Activated naive CD8-positive, alpha-beta T cell treated with anti-CD3 and anti-CD28 coated beads, Interleukin-2, amount 50 U/mL, for 24 hours (primary cell): ENCODE measurements at regions not wholly inside any gene's neighbourhood (a gene's known extent, or its start where the extent isn't known, plus 50 kb on each side); places are given as distances from the start of the nearest gene placed in this dataset.

ENCODE experiments used
- ATAC-seq: fragments of 150-1000 bp; cut with Tn5 transposase; one replicate; pipeline ENCODE4 v1.10.0; 2021
- DNase-seq: peaks from one replicate; pipeline ENCODE4 v3.0.0; 2021
- H3K27ac Mint-ChIP-seq: one replicate; pipeline ENCODE4 v1.8.0; 2021; ENCODE audit warnings: mild to moderate bottlenecking, mixed read lengths
- H3K27me3 Mint-ChIP-seq: one replicate; pipeline ENCODE4 v1.8.0; 2021; ENCODE audit warnings: mixed read lengths
- H3K36me3 Mint-ChIP-seq: one replicate; pipeline ENCODE4 v1.8.0; 2021; ENCODE audit warnings: low read depth, mixed read lengths
- H3K4me1 Mint-ChIP-seq: one replicate; pipeline ENCODE4 v1.8.0; 2021; ENCODE audit warnings: mixed read lengths
- H3K4me3 Mint-ChIP-seq: one replicate; pipeline ENCODE4 v1.8.0; 2021; ENCODE audit warnings: mild to moderate bottlenecking, moderate library complexity, mixed read lengths
- H3K9me3 Mint-ChIP-seq: one replicate; pipeline ENCODE4 v1.8.0; 2021; ENCODE audit warnings: mixed read lengths

- H3K36me3 Mint-ChIP-seq, result no peaks in the 10 kb centered on the region
- H3K27me3 Mint-ChIP-seq, result no peaks in the 10 kb centered on the region
- peaks cover 10% of the 10 kb centered on the region for H3K4me1 Mint-ChIP-seq
- no peak for DNase-seq
- no peak for ATAC-seq
- no peak overlapping the region for H3K27ac Mint-ChIP-seq
- no peak overlapping the region for H3K4me3 Mint-ChIP-seq
- H3K9me3 Mint-ChIP-seq, result no peaks in the 10 kb centered on the region
These were observed 127.5 kb upstream of the MEF2C start for GRCh38 chr5:89010512-89010911.

DNA sequence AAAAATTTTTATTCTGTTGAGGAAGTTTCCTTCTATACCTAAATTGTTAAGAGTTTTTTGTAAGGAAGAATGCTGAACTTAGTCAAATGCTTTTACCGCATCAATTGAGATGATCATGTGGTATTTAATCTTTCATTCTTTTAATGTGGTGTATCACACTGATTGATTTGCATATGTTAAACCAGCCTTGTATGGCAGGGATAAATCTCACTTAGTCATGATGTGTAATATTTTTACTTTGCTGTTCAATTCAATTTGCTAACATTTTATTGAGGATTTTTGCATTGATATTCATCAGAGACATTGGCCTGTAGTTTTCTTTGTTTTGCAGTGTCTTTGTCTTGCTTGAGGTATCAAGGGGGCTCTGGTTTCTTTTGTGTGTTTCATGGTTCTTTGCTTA, 125.3 kb upstream of the MEF2C start:
- no peaks in the 10 kb centered on the region for H3K27me3 Mint-ChIP-seq
- H3K4me3 Mint-ChIP-seq, result no peak overlapping the region
- H3K4me1 Mint-ChIP-seq, result peaks cover 10% of the 10 kb centered on the region
- H3K27ac Mint-ChIP-seq, result no peak overlapping the region
- H3K9me3 Mint-ChIP-seq, result peaks cover 4% of the 10 kb centered on the region
- no peaks in the 10 kb centered on the region for H3K36me3 Mint-ChIP-seq
- DNase-seq (no peak), ATAC-seq (no peak)

GRCh38 chr5:89005990-89006389, 123.0 kb upstream of the MEF2C start:
- Mint-ChIP-seq H3K9me3 (peaks cover 4% of the 10 kb centered on the region), H3K36me3 (no peaks in the 10 kb centered on the region), H3K27ac (peak overlapping the region; percentile 4), H3K4me3 (no peak overlapping the region), H3K27me3 (no peaks in the 10 kb centered on the region), H3K4me1 (peaks cover 10% of the 10 kb centered on the region)
- peak; percentile 54 for ATAC-seq
- no peak for DNase-seq

DNA sequence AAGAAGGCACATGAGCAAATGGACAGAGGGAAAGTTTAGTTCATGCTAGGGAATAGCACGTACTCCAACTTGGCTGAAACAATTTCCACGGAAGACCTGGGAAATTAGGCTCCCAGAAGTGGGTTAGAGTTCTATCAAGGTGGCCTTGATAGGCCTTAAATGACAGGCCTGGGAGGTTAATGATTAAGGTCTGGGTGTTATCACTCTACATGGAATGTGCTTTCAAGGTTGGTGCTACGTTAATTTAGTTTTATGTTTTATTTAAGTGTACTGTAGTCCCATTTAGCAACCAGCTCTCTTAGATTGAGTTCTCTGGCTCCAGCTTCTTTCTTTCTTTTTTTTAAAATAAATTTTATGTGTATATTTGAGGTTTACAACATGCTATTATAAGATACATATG, 121.4 kb upstream of the MEF2C start:
- H3K4me3 Mint-ChIP-seq, result no peak overlapping the region
- peaks cover 4% of the 10 kb centered on the region for H3K9me3 Mint-ChIP-seq
- ATAC-seq (no peak), DNase-seq (no peak)
- no peaks in the 10 kb centered on the region for H3K27me3 Mint-ChIP-seq
- H3K4me1 Mint-ChIP-seq, result peaks cover 7% of the 10 kb centered on the region
- H3K27ac Mint-ChIP-seq, result no peak overlapping the region
- H3K36me3 Mint-ChIP-seq, result no peaks in the 10 kb centered on the region

- Mint-ChIP-seq H3K27me3 (no peaks in the 10 kb centered on the region), H3K4me1 (peaks cover 7% of the 10 kb centered on the region), H3K36me3 (no peaks in the 10 kb centered on the region), H3K4me3 (no peak overlapping the region), H3K27ac (no peak overlapping the region), H3K9me3 (peaks cover 4% of the 10 kb centered on the region)
- ATAC-seq (no peak), DNase-seq (no peak)
These were observed 120.6 kb upstream of the MEF2C start for GRCh38 chr5:89003563-89004036.

DNA sequence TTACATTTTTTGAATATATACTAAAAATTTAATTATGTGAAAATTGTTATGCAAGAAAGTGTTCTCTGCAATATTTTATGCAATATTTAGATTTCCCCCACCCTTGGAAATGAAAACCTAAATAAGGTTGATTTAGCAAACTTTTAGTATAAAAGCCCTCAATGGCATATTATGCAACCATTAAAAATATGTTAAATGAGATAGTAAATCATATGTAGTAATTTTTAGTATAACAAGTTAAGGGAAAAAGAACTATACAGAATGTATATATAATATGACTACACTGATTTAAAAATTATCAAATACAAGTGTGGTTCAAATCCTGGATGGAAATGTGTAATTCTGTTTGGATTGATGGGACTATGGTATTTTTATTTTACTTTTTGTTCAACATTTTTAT, 116.9 kb upstream of the MEF2C start:
- H3K27ac Mint-ChIP-seq, result no peak overlapping the region
- H3K4me3 Mint-ChIP-seq, result no peak overlapping the region
- H3K4me1 Mint-ChIP-seq, result no peaks in the 10 kb centered on the region
- no peak for ATAC-seq
- peaks cover 2% of the 10 kb centered on the region for H3K27me3 Mint-ChIP-seq
- no peak for DNase-seq
- peaks cover 4% of the 10 kb centered on the region for H3K9me3 Mint-ChIP-seq
- H3K36me3 Mint-ChIP-seq, result no peaks in the 10 kb centered on the region

DNA sequence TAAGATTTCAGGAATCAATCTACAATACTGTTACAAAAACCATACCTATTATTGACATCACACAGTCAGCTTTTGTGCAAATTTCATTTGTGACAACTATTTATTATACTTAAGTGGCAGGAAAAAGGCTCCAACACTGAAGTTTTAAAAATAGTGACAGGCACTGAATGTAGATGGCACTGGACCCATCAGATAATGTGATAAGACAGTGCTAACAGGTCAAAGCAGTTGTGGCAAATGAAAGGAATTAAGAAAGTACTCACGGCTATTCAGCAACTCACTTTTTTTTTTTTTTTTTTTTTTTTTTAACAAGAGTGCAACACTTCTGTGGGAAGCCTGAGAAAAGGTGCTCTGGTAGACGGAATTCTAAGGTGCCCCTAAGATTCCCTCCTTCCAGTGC, 115.0 kb upstream of the MEF2C start:
- Mint-ChIP-seq H3K9me3 (no peaks in the 10 kb centered on the region), H3K27me3 (peaks cover 4% of the 10 kb centered on the region), H3K36me3 (no peaks in the 10 kb centered on the region), H3K4me1 (no peaks in the 10 kb centered on the region), H3K27ac (no peak overlapping the region), H3K4me3 (no peak overlapping the region)
- no peak for DNase-seq
- ATAC-seq, result no peak

DNA sequence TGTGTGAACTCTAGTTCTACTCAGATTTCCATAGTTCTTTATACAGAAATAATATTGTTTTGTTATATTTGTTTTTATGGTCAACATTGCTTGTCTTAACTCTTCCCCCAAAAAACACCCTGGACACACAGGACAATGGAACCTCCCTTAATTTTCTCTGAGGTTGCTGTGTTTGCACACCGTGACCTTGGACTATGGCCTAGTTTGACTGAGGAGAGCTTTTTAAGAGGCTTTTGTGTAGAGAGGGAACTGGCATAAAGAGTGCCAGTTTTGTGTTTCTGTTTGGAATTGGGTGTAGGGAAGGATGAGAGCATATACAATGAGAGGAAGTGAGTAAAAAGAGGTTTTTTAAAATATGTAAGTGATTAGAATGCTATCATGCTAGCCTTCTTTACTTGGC, 101.1 kb upstream of the MEF2C start:
- Mint-ChIP-seq H3K4me3 (no peak overlapping the region), H3K27ac (no peak overlapping the region), H3K27me3 (no peaks in the 10 kb centered on the region), H3K36me3 (no peaks in the 10 kb centered on the region), H3K9me3 (peaks cover 3% of the 10 kb centered on the region), H3K4me1 (peaks cover 11% of the 10 kb centered on the region)
- DNase-seq (no peak), ATAC-seq (no peak)

DNA sequence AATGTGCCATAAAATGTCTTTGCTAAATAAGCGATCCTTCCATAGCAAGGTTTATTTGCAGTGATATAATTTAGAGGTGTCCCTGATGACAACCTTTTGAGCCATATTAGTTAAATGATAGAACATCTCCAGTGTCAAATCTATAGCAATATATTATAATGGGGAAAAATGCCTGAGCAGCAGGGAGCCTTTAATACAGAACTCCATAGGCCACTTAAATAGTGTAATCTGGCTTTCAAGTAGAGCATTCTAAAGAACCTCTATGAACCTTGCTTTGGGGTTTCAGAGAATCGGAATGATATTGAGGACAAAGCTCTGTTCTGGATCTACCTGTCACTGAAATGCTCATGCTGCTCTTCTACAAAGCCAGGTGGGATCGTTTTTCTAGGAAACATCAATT, 96.7 kb upstream of the MEF2C start:
- H3K36me3 Mint-ChIP-seq, result no peaks in the 10 kb centered on the region
- no peaks in the 10 kb centered on the region for H3K27me3 Mint-ChIP-seq
- H3K4me3 Mint-ChIP-seq, result no peak overlapping the region
- peaks cover 21% of the 10 kb centered on the region for H3K4me1 Mint-ChIP-seq
- ATAC-seq, result no peak
- DNase-seq, result no peak
- H3K9me3 Mint-ChIP-seq, result no peaks in the 10 kb centered on the region
- H3K27ac Mint-ChIP-seq, result no peak overlapping the region

GRCh38 chr5:88979244-88979643, 96.3 kb upstream of the MEF2C start:
- Mint-ChIP-seq H3K36me3 (no peaks in the 10 kb centered on the region), H3K9me3 (no peaks in the 10 kb centered on the region), H3K4me3 (no peak overlapping the region), H3K27me3 (no peaks in the 10 kb centered on the region), H3K27ac (peak overlapping the region; percentile 57), H3K4me1 (peaks cover 21% of the 10 kb centered on the region)
- ATAC-seq (peak; percentile 66), DNase-seq (no peak)

DNA sequence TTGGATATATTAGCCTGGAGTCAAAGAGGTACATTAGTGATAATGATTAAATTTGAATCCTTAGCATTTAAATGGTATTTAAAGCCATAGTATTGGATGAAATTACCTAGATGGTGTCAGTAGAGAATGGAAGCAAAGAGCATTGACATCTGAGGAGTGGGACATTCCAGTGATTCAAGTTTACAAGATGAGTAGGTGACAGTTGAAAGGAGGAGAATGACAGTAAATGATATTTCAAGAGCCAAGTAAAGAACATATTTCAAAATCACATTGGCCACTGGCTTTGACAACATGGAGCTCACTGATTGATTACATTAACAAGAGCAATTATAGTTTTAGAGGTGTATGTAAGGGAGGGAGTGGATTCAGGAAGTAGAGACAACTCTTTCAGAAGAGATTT, 93.9 kb upstream of the MEF2C start:
- Mint-ChIP-seq H3K36me3 (no peaks in the 10 kb centered on the region), H3K4me3 (no peak overlapping the region), H3K9me3 (no peaks in the 10 kb centered on the region), H3K27ac (no peak overlapping the region), H3K27me3 (no peaks in the 10 kb centered on the region), H3K4me1 (peaks cover 21% of the 10 kb centered on the region)
- ATAC-seq, result no peak
- DNase-seq, result no peak

DNA sequence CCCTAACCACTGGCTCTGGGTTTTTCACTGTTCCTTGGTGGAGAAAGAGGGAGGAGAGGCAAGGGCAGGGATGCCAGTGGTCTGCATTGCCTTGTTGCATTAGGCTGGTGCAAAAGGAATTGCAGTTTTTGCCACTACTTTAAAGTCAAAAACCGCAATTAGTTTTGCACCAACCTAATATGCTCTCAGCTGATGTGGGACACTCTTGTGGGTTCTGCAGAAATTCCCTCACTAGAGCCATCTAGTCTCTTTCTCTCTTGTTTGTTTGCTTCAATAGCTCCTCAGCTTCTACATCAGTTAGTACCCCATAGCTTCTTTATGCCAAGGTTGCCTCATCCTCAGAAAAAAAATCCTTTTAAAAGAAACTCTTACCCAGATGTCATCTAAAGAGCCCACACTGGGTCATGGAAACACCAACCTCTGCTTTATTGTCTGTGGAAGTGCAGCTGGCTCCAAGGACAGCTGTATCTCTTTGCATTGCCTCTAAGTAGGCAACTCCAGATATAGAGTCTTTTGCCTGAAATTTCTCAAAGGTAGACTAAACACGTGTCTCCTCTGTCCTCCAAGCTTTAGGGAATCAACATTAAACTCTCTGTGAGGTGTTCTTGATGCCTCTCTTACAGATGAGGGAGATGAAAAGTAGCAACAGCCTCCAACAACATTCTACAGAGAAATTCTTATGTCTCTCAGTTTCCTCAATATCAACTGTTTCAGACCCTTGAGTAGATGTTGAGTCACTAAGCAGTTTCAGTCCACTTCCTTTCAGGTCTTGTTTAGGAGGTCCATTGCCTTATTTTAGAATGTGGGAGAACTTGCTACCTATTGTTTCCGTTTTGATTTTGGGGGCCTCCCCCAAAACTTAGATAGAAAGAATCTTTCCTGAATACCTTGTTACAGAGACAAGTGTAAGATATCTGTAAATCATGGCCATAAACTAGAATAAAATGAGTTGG, 84.9 kb upstream of the MEF2C start:
- ATAC-seq (peak; percentile 46), DNase-seq (no peak)
- H3K27me3 Mint-ChIP-seq, result peaks cover 2% of the 10 kb centered on the region
- H3K4me3 Mint-ChIP-seq, result no peak overlapping the region
- H3K36me3 Mint-ChIP-seq, result no peaks in the 10 kb centered on the region
- H3K4me1 Mint-ChIP-seq, result peaks cover 12% of the 10 kb centered on the region
- no peak overlapping the region for H3K27ac Mint-ChIP-seq
- no peaks in the 10 kb centered on the region for H3K9me3 Mint-ChIP-seq

- ATAC-seq (no peak), DNase-seq (no peak)
- Mint-ChIP-seq H3K27ac (no peak overlapping the region), H3K4me1 (peaks cover 12% of the 10 kb centered on the region), H3K27me3 (peaks cover 7% of the 10 kb centered on the region), H3K36me3 (no peaks in the 10 kb centered on the region), H3K4me3 (no peak overlapping the region), H3K9me3 (no peaks in the 10 kb centered on the region)
These were observed 81.8 kb upstream of the MEF2C start for GRCh38 chr5:88964831-88965230.

- no peak overlapping the region for H3K27ac Mint-ChIP-seq
These were observed 74.0 kb upstream of the MEF2C start for GRCh38 chr5:88957013-88957412.

GRCh38 chr5:88956416-88956815, 73.4 kb upstream of the MEF2C start:
- H3K36me3 Mint-ChIP-seq, result peaks cover 1% of the 10 kb centered on the region
- peaks cover 8% of the 10 kb centered on the region for H3K27me3 Mint-ChIP-seq
- ATAC-seq (no peak), DNase-seq (no peak)
- H3K9me3 Mint-ChIP-seq, result no peaks in the 10 kb centered on the region
- no peak overlapping the region for H3K4me3 Mint-ChIP-seq
- no peaks in the 10 kb centered on the region for H3K4me1 Mint-ChIP-seq
- H3K27ac Mint-ChIP-seq, result no peak overlapping the region

More at GRCh38 chr5:88957013-88957412, 74.0 kb upstream of the MEF2C start:
- Mint-ChIP-seq H3K9me3 (no peaks in the 10 kb centered on the region), H3K36me3 (peaks cover 1% of the 10 kb centered on the region), H3K27me3 (peaks cover 8% of the 10 kb centered on the region), H3K4me3 (no peak overlapping the region), H3K4me1 (no peaks in the 10 kb centered on the region)
- no peak for DNase-seq
- ATAC-seq, result no peak
